ENCODE measurements at regions not wholly inside any gene's neighbourhood (a gene's known extent, or its start where the extent isn't known, plus 50 kb on each side); places are given as distances from the start of the nearest gene placed in this dataset.

DNA sequence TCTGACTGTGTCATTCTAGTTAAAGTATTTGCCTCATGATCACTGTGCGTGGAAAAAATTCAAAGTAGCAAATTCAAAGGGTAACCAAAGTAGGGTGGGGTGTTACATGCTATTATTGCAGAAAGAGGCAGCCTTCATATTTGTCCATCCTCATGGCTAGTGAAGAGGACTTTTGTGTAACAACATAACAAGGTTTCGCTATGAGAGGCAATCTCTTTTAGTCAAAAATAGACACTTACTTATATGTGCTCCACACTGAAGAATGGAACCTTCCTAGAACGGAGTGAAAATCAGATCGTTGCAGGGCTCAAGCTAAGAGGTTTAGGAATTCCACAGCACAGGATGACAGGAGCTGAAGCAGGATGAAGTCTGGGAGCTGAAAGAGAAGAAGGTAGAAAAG, 345.1 kb upstream of the CBLB start:
- no peak for DNase-seq (ENCODE audit: low read depth)

DNA sequence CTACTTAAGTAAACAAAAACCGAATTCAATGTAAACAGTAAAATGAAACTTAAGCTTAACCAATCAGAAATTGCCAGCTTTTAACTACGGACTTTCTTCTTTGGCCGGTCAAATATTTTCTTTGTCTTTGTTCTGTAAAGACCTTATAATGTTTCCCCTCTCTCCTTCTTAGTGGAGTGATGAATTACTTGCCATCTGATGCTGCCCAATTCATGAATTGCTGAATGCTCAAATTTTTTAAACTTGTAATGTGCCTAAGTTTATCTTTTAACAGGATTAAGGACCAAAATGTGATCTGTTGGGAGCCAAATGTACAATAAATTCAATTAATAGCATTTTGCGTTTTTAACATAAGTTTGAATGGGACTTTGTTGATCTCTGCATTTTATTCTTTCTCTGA, 345.8 kb upstream of the CBLB start:
- DNase-seq (ENCODE audit: low read depth): no peak

DNA sequence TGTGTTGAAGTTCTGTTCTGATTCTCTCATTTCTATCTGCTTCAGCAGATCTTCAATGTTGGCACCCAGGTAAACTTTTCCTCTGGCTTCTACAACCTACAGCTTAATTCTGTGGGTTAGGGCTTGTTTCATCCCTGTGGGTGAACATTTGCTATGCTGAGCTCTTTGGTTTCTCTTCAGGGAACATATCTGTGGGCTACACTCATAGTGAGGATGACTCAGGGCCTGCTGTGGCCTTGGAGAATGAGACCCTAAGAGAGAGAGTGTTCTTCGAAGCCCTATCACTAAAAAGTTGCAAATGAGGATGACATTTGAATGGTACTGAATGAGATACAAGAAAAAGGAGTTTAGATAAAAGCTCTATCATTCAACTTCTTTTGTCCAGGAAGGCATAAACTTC, 346.2 kb upstream of the CBLB start:
- peak; percentile 57 for DNase-seq (ENCODE audit: low read depth)

DNA sequence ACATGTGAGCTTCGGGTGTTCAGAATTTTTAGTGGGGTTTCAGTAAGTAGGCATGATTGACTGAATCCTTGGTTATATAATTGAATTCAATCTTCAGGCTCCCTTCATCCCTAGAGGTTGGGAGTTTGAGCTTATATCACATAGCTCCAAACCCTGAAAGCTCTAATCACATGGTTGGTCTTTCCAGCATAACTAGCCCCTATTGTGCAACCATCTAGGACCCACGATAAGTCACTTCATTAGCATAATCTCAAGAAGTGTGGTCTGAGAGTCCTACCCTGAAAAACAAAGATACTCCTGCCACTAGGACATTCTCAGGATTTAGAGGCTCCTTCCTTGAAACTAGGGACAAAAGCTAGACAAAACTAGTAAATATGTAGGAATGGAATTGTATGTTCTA, 348.9 kb upstream of the CBLB start:
- no peak for DNase-seq (ENCODE audit: low read depth)

DNA sequence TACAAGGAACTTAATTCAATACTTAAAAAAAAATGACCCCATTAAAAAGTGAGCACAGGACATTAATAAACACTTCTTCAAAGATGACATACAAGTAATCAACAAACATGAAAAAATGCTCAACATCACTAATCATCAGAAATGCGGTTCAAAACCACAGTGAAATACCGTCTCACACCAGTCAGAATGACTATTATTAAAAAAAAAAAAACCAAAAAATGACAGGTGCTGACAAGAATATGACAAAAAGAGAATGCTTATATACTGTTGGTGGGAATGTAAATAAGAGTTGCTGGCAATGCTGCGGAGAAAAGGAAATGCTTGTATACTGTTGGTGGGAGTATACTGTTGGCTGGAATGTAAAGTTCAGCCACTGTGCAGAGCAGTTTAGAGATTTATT, 358.3 kb upstream of the CBLB start:
- DNase-seq (ENCODE audit: low read depth): no peak

DNA sequence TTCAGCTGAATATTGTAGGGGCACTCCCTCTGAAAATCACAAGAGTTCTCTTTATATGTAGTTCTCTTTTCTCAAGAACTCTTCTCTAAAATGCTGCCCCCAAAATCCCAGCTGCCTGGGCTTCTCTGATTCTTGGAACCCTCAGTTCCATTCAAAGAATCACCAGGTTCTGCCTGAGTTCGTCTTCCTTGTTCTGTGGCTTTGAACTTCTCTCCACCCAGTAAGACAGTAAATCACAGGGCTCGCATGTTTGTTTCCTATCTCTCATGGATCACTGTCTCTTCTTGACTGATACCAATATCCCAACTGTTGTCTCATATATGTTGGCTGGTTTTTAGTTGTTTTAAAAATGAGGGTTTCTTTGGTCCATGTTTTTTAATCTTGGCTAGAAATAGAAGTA, 359.5 kb upstream of the CBLB start:
- DNase-seq (ENCODE audit: low read depth): no peak

DNA sequence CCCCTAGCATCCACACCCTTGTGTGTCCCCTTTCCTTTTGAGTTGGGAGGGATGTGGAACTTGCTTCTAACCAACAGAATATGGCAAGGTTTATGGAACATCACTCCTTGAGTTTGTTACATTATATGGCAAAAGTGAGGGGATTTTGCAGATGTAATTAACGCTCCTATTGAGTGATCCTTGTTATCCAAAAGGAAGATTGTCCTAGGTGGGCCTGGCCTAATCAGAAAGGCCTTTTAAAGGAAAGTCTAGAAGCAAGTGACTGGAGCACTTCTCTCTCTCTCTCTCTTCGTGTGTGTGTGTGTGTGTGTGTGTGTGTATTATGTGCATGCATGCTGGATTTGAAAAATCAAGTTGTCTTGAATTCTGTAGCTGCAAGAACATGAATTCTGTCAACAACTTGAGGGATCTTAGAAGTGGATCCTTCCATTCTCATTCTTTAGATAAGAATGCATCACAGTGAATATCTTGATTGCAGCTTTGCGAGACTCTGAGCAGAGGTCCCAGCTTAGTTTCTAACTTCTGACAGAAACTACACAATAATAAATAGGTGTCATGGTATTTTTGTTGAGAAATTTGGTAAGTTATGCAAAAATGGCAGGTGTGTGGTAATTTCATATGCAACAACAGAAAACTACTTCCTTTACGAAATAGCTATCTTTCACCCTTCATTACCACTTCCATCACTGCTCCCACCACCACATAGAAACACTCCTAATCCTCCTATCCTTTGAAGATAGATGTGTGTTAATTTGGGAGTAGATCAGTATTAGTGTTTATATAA, 360.9 kb upstream of the CBLB start:
- no peak for DNase-seq (ENCODE audit: low read depth)

DNA sequence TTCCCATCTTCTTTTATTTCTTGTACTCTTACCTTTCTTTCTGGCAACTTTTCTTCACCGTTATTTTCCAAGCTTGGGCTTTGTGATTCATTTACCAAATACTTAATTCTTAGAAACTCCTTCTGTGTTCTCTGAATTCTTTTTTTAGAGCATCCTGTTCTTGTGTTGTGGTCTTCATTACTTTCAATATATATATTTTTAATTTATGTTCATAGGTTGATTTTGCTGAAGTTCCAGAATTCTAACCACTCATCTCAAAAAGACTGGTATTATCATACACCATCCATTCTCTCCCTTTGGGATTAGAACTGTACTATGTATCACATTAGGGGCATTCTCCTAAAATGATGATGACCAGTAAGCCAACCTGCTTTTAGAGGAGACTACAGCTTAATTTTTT, 362.3 kb upstream of the CBLB start:
- no peak for DNase-seq (ENCODE audit: low read depth)

DNA sequence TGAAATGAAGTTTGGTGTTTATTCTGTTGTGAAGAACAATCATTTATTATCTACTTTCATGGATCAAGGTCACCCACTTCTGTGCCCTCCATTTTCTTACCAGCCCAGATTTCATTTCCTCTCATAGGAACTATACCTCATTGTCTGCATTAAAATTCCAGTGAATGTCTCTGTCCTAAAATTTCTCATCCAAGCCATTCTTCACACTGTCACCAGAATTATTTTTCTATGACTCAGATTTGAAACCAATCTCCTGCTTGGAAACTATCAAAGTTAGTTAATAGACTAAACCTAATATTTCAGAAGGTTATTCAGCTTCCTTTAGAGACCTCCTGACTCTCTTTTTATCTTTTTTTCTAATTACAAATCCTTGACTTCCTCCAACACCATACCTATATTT, 364.1 kb upstream of the CBLB start:
- no peak for DNase-seq (ENCODE audit: low read depth)

DNA sequence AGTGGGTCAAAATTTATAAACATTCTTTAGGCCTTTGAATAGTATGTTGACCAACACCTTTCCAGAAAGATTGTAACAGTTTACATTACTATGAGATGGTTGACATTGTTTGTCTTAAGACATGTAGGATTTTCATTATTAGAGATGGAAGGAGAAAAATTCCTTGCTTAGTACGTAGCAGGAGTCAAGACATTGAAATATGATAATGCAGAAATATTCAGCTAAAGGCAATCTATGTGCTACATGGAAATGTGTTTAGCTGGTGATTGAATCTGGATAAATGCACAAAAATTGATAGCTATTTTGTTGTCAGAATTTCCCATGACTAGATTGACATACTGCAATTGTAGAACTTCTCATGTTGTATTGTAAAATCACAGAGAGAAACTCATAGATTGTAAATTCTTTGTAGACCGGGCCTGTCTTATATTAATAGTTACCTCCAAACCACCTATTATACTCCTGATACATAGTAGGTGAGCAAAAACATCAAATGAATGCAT, 370.4 kb upstream of the CBLB start:
- DNase-seq (ENCODE audit: low read depth): no peak

DNA sequence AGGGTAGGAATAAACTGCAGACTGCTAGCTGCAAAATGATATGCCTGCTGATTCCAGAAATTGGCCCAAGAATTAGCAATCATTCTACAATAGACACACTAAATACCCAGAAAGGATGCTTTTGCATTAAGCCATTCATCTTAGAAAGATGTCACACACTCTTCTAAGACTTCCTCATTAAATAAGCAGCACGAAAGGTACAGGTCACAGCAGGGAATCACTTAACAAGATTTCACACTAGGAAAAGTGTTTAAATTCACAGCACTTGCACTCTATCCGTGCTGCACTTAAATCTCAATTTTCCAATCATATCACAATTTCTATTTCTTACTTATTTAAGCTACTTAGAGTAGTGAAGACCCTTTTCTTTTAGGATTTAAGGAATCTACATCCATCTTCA, 372.8 kb upstream of the CBLB start:
- no peak for DNase-seq (ENCODE audit: low read depth)

DNA sequence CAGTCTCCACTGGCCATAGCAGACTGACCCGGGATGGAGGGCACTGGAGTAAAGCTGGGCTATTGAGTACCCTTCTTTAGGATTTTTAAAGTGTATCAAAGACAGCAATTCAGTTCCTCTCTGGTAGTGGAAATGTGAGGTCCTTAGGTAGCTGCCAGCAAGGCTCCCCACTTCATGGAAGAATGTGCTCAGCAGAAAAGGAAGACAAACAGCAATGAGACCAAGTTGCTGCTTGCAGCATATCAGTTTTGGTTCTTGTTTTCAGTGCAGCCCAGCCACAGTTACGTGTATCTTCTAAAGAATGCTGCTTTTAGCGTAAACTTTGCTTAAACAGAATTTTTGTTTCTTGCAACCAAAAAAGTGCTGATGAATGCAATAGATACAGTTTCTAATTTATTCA, 374.0 kb upstream of the CBLB start:
- no peak for DNase-seq (ENCODE audit: low read depth)

DNA sequence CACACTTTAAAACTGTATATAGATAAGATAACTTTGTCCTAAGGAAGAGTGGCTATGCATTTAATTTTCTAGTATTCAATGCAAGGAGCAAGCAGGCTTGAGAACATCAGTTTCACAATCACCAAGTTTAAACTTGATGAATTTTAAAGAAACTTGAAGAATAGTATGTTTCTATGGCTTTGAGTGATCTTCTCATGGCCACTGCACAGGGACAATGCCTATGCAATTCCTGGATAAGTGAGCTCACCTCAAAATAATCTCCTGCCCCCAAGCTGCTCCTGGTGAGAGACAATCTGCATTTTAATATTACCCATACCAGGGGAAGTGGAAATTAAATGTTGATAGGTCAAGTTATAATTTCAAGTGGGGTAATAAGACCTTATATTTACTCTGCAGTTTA, 376.6 kb upstream of the CBLB start:
- peak; percentile 58 for DNase-seq (ENCODE audit: low read depth)

DNA sequence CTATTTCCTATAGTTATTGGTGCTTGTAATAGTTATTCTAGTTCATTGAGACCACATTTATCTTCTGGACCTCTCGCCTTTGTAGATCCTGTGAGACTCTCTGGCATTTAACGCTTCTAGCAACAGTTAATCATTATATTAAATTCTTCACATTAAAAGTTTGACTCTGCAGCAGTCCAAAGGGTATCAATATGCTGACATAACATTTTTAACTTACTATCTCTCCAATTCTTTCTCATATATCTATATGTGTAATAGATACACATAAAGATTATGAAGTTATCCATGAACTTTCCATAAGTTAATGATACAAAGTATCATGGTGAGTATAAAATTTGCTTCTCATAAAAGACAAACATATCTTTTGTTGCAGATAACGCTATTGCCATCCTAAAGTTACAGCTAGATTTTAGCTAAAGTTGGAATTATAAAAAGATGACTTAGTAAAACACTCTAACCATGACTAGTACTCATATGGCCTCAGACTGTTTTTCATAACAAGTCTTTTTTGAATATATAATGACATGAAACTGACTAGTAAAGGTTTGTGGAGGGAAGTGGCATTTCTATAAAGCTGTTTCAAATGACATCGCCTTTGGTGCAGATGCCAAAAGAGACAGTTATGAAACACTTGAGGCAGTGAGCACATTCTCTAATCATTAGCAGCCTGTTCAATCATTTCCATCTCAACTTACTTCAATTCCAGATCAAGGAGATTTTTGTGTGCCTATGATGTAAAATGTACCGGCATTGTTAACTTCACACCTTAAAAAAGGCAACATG, 379.3 kb upstream of the CBLB start:
- DNase-seq (ENCODE audit: low read depth): peak; percentile 79

DNA sequence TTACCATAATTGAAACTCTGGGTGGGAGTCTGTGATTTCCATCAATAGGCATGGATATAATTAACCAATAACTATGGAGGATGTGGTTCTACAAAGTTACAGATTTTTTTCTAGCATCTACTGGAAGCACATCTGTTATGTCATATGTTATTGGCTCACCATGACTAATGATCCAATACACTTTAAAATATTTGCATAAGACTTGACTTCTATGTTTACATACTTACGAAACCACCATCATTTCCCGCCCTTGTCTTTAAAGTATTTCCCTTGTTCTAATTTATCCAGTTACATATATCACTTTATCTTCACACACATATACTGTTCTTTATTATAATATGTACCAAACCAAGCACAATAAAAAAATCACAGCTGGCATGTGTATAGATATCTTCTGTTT, 380.3 kb upstream of the CBLB start:
- peak; percentile 19 for DNase-seq (ENCODE audit: low read depth)

DNA sequence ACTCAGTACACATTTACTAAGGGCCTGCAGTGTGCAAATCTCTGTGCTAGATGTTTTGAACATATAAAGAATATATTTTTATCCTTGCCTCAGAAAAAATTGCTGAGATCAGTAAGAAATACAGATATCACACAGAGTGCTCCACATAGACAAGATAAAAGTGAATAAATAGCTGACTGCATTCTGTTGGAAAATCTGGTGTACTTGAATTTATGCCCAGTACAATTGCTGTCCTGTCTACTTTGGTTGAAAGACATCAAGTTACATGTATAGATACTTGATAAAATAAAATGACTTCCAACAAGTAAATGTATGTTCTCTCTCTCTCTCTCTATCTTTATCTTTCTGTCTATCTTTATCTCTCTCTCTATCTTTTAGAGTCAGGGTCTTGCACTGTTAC, 381.2 kb upstream of the CBLB start:
- no peak for DNase-seq (ENCODE audit: low read depth)

DNA sequence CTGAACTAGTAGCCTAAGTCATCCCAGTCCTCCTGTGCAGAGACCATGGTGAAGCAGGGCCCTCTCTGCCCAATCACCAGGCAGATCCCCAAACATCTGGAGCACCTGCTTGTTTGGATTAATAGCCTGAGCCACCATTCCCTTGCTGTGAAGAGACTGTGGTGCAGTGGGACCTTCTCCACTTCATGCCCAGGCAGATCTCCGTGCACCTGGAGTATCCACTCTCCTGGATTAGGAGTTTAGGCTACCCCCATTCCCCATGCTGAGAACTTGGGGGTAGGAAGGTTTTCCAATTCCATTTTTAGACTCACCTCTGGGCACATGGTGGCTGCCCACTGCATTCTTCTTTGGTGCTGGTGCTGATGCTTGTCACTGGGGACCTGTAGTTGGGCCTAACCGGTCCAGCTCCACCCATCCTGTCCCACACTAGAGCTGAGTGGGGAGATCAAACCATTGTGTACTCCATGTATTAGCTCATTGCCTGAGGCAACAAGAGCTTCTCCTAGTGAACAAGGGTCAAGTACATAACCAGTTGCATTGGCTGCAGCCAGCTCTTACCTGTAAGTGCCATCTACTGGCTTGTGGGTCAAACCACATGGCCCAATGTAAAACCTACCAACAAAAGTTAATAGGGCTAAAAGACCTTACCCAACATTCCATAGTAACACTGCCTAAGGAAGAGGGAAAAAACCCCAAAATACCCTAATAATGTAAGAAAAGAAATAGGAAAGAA, 382.5 kb upstream of the CBLB start:
- DNase-seq (ENCODE audit: low read depth): no peak

DNA sequence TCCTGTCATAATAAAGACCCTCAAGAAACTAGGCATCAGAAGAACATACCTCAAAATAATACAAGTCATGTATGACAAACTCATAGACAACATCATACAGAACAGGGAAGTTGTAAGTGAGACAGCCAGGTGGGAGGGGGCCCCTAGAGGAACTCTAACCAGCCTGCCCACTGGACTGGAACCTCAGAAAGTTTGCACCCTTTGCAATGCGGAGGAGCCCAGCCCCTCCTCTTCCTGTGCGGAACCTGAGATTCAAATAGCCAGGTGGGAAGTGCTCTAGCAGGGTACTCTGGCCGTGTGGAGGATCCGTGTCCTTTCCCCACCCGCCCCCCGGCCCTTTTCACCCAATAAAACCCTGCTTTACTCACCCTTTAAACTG, 387.0 kb upstream of the CBLB start:
- no peak for DNase-seq (ENCODE audit: low read depth)

DNA sequence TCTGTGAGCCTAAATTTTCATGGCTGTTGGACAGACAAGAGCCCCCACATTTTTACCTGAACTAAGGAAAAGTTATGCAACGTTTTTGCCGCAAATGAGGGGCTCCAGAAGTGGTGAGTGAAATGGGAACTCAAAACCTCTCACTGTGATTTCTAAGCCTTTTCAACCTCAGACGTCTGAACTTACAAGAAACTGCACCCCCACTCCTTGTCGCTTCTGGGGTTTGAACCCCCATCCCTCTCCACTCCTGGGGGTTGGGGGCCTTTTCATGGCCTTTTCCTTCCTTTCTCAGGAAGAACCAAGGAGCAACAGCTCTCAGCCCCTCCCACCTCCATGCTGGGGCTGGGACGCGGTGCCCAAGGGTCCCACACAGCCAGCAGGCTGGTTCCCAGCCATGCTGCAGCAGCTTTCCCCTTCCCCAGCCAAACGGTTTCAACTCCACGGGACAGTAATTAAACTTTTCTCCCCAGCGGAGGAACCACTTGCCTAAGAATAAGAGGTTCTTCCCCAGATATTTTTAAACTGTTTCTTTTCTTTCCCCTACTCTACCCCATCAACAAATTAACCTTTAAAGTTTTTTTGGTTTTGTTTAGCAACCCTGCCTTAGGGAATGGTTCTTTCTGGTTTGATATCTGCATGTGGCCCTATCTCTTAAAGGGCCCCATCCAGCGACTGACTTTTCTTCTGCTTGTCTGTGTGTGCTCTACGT, 387.6 kb upstream of the CBLB start:
- no peak for DNase-seq (ENCODE audit: low read depth)

DNA sequence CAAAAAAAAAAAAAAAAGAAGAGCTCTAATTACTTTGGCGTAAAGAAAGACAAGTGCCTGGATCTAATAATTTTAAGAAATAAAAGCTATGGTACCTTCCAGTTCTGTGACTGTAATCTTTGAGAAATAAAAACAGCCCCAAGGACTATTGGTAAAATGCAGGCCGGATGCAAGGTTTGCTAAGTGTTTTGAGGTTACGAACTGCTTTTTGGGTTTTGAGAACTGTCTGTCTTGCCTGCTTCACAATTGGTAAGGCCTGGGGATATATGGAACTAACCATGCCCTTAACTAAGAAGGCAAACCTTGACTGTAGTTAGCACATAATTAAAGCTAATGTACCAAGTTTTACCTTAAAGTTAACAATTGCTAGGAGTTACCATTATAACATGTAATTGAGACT, 388.4 kb upstream of the CBLB start:
- no peak for DNase-seq (ENCODE audit: low read depth)

DNA sequence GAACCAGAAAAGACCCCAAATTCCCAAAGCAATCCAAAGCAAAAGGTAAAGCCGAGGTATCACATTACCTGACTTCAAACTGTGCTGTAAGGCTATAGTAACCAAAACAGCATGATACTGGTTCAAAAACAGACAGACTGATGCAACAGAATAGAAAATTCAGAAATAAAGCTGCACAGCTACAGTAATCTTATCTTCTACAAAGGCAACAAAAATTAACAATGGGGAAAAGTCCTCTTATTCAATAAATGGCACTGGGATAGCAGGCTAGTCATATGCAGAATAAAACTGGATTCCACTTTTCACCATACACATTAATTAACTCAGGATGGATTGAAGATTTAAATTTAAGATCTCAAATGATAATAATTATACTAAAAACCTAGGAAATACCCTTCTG, 392.6 kb upstream of the CBLB start:
- DNase-seq (ENCODE audit: low read depth): no peak
